Cardiac fibroblast (primary cell): ENCODE measurements at regions not wholly inside any gene's neighbourhood (a gene's known extent, or its start where the extent isn't known, plus 50 kb on each side); places are given as distances from the start of the nearest gene placed in this dataset.

Experiments used
- DNase-seq, 2 donors: peaks; one replicate each; pipeline versions ENCODE4 v3.0.0 to v3.0.0-alpha.2; 2010; ENCODE audit warnings: low read depth in 2 of 2
- H3K4me3 ChIP-seq, 2 donors: replicated peaks in 1 of 2; 1 replicate in 1 of 2; 2 replicates in 1 of 2; pipeline ENCODE4 v1.5.1; 2011; ENCODE audit warnings: low read depth in 2 of 2, low read length in 2 of 2, mild to moderate bottlenecking in 2 of 2, moderate library complexity in 1 of 2
- CTCF ChIP-seq: IDR thresholded peaks from one replicate; pipeline ENCODE4 v1.5.1; 2011; ENCODE audit warnings: low read depth, mild to moderate bottlenecking, low read length, inconsistent platforms

GRCh38 chr18:51659781-51660180 is 462.3 kb upstream of the MEX3C start:
- no peak overlapping the region for H3K4me3 ChIP-seq
- TF ChIP-seq CTCF = no peak
- DNase-seq = no peak

GRCh38 chr18:51660188-51660715 is 462.8 kb upstream of the MEX3C start:
- no peak for DNase-seq
- TF ChIP-seq CTCF = no peak
- no peak overlapping the region for H3K4me3 ChIP-seq

DNA sequence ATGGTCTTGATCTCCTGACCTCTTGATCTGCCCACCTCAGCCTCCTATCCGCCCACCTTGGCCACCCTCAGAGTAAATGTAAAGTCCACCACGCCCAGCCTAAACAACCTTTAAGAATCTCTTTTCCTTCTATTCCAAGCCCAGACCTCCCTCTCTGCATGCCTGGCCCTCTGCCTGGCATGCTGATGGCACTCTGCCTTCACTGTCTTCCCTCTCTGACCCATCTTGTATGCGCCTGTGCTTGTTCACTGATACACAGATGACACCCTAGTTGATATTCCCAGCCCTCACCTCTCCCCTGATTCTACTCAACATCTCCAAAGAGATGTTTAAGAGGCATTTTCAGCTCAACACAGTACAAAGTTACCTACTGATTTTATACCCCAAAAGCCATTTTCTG is 466.8 kb upstream of the MEX3C start:
- DNase-seq = no peak
- no peak overlapping the region for H3K4me3 ChIP-seq
- TF ChIP-seq CTCF = no peak

GRCh38 chr18:51666763-51667191 is 469.3 kb upstream of the MEX3C start:
- H3K4me3 ChIP-seq = no peak overlapping the region
- peak; percentile 18 to 67 for DNase-seq
- TF ChIP-seq CTCF = no peak

DNA sequence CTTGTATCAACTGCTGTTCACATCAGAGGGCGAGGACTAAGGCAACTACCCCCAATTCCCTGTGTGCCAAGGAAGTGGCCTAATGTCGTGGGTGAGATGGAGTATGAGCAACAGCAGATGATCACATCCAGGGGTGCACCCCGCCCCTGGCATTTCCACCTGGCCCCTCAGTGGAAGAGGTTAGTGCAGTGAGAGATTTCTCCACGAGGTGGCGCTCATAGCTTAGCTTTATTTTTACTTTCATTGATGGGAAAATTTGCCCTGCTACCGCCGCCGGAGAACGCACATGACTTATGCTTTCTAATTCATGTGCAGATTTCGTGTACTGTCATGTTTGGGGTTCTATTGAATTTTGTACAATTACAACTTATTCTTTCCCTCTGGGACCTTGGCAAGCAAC is 470.6 kb upstream of the MEX3C start:
- peak; percentile 72 for TF ChIP-seq CTCF
- DNase-seq = peak; percentile 53 to 63
- no peak overlapping the region for H3K4me3 ChIP-seq

GRCh38 chr18:51668607-51669006 is 471.1 kb upstream of the MEX3C start:
- TF ChIP-seq CTCF = no peak
- DNase-seq = no peak
- H3K4me3 ChIP-seq = no peak overlapping the region

GRCh38 chr18:51686590-51686989 is 489.1 kb upstream of the MEX3C start:
- TF ChIP-seq CTCF = no peak
- no peak overlapping the region for H3K4me3 ChIP-seq
- no peak for DNase-seq
